ENCODE measurements at regions not wholly inside any gene's neighbourhood (a gene's known extent, or its start where the extent isn't known, plus 50 kb on each side); places are given as distances from the start of the nearest gene placed in this dataset.

DNA sequence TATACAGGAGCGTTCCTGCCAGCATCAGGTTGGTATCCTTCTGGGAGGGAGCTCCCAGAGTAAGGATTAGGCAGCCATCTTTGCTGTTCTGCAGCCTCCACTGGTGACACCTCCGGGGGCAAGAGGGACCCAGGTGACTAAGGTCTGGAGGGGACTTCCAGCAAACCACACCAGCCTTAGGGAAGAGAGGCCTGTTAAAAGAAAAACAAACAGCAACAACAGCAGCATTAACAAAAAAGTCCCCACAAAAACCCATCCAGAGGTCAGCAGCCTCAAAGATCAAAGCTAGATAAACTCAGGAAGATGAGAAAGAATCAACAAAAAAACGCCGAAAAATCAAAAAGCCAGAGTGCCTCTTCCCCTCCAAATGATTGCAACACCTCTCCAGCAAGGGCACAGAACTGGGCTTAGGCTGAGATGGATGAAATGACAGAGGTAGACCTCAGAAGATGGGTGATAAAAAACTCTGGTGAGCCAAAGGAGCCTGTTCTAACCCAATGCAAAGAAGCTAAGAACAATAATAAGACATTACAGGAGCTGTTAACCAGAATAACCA is 388.2 kb downstream of the SPATA31D1 start:
- Histone ChIP-seq H3K9me3 (ENCODE audit: control insufficient read depth, insufficient read depth, low read length) (no peaks in the 10 kb centered on the region), H3K4me3 (ENCODE audit: low read length) (no peak overlapping the region), H3K9me2 (replicated peaks; ENCODE audit: control insufficient read depth, low read length) (no peaks in the 10 kb centered on the region), H4K20me1 (ENCODE audit: control insufficient read depth, insufficient read depth, low read depth, low read length) (no peaks in the 10 kb centered on the region), H3K4me1 (ENCODE audit: control insufficient read depth, low read length) (no peaks in the 10 kb centered on the region), H3K79me2 (ENCODE audit: control insufficient read depth, low read length) (no peaks in the 10 kb centered on the region), H3K27me3 (ENCODE audit: control insufficient read depth, low read length) (no peaks in the 10 kb centered on the region), H3F3A (ENCODE audit: control insufficient read depth, insufficient read depth) (no peaks in the 10 kb centered on the region), H3K36me3 (ENCODE audit: control insufficient read depth, low read length) (no peaks in the 10 kb centered on the region), H3K27ac (ENCODE audit: low read depth, low read length) (no peak overlapping the region), H3K4me2 (ENCODE audit: low read length) (no peak overlapping the region)
- TF ChIP-seq, protein P1, sequence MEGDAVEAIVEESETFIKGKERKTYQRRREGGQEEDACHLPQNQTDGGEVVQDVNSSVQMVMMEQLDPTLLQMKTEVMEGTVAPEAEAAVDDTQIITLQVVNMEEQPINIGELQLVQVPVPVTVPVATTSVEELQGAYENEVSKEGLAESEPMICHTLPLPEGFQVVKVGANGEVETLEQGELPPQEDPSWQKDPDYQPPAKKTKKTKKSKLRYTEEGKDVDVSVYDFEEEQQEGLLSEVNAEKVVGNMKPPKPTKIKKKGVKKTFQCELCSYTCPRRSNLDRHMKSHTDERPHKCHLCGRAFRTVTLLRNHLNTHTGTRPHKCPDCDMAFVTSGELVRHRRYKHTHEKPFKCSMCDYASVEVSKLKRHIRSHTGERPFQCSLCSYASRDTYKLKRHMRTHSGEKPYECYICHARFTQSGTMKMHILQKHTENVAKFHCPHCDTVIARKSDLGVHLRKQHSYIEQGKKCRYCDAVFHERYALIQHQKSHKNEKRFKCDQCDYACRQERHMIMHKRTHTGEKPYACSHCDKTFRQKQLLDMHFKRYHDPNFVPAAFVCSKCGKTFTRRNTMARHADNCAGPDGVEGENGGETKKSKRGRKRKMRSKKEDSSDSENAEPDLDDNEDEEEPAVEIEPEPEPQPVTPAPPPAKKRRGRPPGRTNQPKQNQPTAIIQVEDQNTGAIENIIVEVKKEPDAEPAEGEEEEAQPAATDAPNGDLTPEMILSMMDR (IDR thresholded peaks at IDR 0.05; ENCODE audit: low read depth, low read length, poor library complexity, severe bottlenecking): no peak
- no peak for TF ChIP-seq EZH2phosphoT487 (IDR thresholded peaks at IDR 0.05; ENCODE audit: borderline replicate concordance, low read length)

DNA sequence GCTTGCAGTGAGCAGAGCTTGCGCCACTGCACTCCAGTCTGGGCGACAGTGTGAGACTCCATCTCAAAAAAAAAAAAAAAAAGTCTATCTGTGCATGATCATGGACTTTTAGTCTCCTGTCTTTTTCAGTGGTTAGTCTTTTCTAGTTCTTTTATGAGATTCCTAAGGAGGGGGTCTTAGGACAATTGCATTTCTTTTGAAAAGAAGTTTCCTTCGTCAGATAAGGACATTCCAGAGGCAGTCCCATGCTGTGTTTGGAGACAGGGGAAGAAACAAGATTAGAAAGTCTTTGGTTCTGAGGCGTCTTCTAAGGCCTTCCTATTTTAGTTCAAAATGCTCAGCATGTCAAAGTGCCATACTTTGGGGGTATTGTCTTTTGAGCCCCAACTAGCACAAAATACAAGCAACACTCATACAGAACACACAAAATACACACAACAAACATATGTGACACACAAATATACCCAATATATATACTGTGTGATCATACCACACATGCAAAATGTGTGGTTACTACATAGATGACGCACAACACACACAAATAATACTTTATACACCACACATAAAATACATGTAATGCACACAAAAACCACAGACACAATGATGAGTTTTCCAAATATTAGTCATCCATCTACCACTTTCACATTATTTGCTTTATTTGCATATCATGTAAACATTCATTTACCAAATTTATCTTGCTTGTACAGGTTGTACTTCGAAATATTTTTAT is 394.5 kb downstream of the SPATA31D1 start:
- Histone ChIP-seq H3K36me3 (ENCODE audit: control insufficient read depth, low read length) (no peaks in the 10 kb centered on the region), H3K27ac (ENCODE audit: low read depth, low read length) (no peak overlapping the region), H3K4me3 (ENCODE audit: low read length) (no peak overlapping the region), H3K9me2 (replicated peaks; ENCODE audit: control insufficient read depth, low read length) (no peaks in the 10 kb centered on the region), H3F3A (ENCODE audit: control insufficient read depth, insufficient read depth) (no peaks in the 10 kb centered on the region), H3K4me2 (ENCODE audit: low read length) (no peak overlapping the region), H4K20me1 (ENCODE audit: control insufficient read depth, insufficient read depth, low read depth, low read length) (no peaks in the 10 kb centered on the region), H3K27me3 (ENCODE audit: control insufficient read depth, low read length) (no peaks in the 10 kb centered on the region), H3K4me1 (ENCODE audit: control insufficient read depth, low read length) (no peaks in the 10 kb centered on the region), H3K79me2 (ENCODE audit: control insufficient read depth, low read length) (no peaks in the 10 kb centered on the region), H3K9me3 (ENCODE audit: control insufficient read depth, insufficient read depth, low read length) (no peaks in the 10 kb centered on the region)
- TF ChIP-seq EZH2phosphoT487 (IDR thresholded peaks at IDR 0.05; ENCODE audit: borderline replicate concordance, low read length): no peak

GRCh38 chr9:82385633-82386032 is 397.1 kb downstream of the SPATA31D1 start:
- H3K4me3 ChIP-seq (ENCODE audit: low read length): no peak overlapping the region
- H3K9me2 ChIP-seq (replicated peaks; ENCODE audit: control insufficient read depth, low read length): no peaks in the 10 kb centered on the region
- H3K4me2 ChIP-seq (ENCODE audit: low read length): no peak overlapping the region
- TF ChIP-seq, protein P1 (IDR thresholded peaks at IDR 0.05; ENCODE audit: low read depth, low read length, poor library complexity, severe bottlenecking): no peak
- no peak for TF ChIP-seq EZH2phosphoT487 (IDR thresholded peaks at IDR 0.05; ENCODE audit: borderline replicate concordance, low read length)
- no peaks in the 10 kb centered on the region for H3K4me1 ChIP-seq (ENCODE audit: control insufficient read depth, low read length)
- H3K9me3 ChIP-seq (ENCODE audit: control insufficient read depth, insufficient read depth, low read length): no peaks in the 10 kb centered on the region
- no peaks in the 10 kb centered on the region for H3K27me3 ChIP-seq (ENCODE audit: control insufficient read depth, low read length)
- H3K79me2 ChIP-seq (ENCODE audit: control insufficient read depth, low read length): no peaks in the 10 kb centered on the region
- no peaks in the 10 kb centered on the region for H4K20me1 ChIP-seq (ENCODE audit: control insufficient read depth, insufficient read depth, low read depth, low read length)
- no peak overlapping the region for H3K27ac ChIP-seq (ENCODE audit: low read depth, low read length)
- H3F3A ChIP-seq (ENCODE audit: control insufficient read depth, insufficient read depth): no peaks in the 10 kb centered on the region
- no peaks in the 10 kb centered on the region for H3K36me3 ChIP-seq (ENCODE audit: control insufficient read depth, low read length)

DNA sequence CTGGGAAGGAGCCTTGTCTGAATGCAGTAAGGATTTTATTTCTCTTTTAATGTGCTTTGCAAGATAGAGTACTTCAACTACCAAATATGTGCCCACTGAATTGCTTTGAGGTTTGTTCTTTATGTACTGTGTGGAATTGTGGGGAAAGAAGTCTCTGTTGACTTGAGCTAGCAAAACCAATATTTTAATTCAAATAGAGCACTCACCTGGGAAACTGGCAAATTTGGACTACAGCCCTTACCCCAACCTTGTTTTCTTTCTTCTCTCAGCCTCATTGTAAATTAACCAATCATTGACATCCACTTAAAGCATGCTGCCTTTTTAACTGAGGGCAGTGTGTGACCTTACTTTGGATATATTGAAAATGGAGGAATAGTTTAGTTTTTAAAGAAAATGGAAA is 409.0 kb downstream of the SPATA31D1 start:
- H3K79me2 ChIP-seq (ENCODE audit: control insufficient read depth, low read length): no peaks in the 10 kb centered on the region
- H3K36me3 ChIP-seq (ENCODE audit: control insufficient read depth, low read length): no peaks in the 10 kb centered on the region
- H3K27me3 ChIP-seq (ENCODE audit: control insufficient read depth, low read length): no peaks in the 10 kb centered on the region
- H3K4me1 ChIP-seq (ENCODE audit: control insufficient read depth, low read length): no peaks in the 10 kb centered on the region
- no peaks in the 10 kb centered on the region for H3K9me3 ChIP-seq (ENCODE audit: control insufficient read depth, insufficient read depth, low read length)
- no peak overlapping the region for H3K4me2 ChIP-seq (ENCODE audit: low read length)
- TF ChIP-seq, protein P1 (IDR thresholded peaks at IDR 0.05; ENCODE audit: low read depth, low read length, poor library complexity, severe bottlenecking): no peak
- no peak for TF ChIP-seq EZH2phosphoT487 (IDR thresholded peaks at IDR 0.05; ENCODE audit: borderline replicate concordance, low read length)
- no peaks in the 10 kb centered on the region for H4K20me1 ChIP-seq (ENCODE audit: control insufficient read depth, insufficient read depth, low read depth, low read length)
- H3K4me3 ChIP-seq (ENCODE audit: low read length): no peak overlapping the region
- no peak overlapping the region for H3K27ac ChIP-seq (ENCODE audit: low read depth, low read length)
- H3K9me2 ChIP-seq (replicated peaks; ENCODE audit: control insufficient read depth, low read length): no peaks in the 10 kb centered on the region
- no peaks in the 10 kb centered on the region for H3F3A ChIP-seq (ENCODE audit: control insufficient read depth, insufficient read depth)

Measured in DOHH2 (cell line).